ENCODE measurements at regions not wholly inside any gene's neighbourhood (a gene's known extent, or its start where the extent isn't known, plus 50 kb on each side); places are given as distances from the start of the nearest gene placed in this dataset.

- TF ChIP-seq EZH2 (IDR thresholded peaks at IDR 0.05; ENCODE audit: low read length, missing control alignments) (no peak), CTCF (conservative IDR thresholded peaks at IDR 0.05 in 1 of 2, IDR thresholded peaks at IDR 0.05 in 1 of 2; ENCODE audit: low read depth in 1 of 2, low read length in 2 of 2) (no peak)
These were observed 406.4 kb downstream of the CCER1 start for GRCh38 chr12:90548595-90548994.
